Activated CD8-positive, alpha-beta T cell treated with anti-CD3 and anti-CD28 coated beads for 36 hours (primary cell): ENCODE measurements at regions not wholly inside any gene's neighbourhood (a gene's known extent, or its start where the extent isn't known, plus 50 kb on each side); places are given as distances from the start of the nearest gene placed in this dataset.
"Not testable (repeated sequence)": the region's sequence is repeated elsewhere in the genome, so short reads cannot be mapped to it uniquely, and the experiment has no call there.

Source experiments
- ATAC-seq: fragments of 200-7000 bp; cut with Tn5 transposase; one replicate; pipeline ENCODE4 v1.10.0; 2021; ENCODE audit warnings: mild to moderate bottlenecking, moderate library complexity
- CTCF ChIA-PET: fragments of 350-600 bp; sonication (Branson Sonifier 250); formaldehyde crosslinking; loops from one replicate; lab custom pipeline; 2021; ENCODE audit warnings: antibody characterized with exemption; lab: Charles Lee
- POLR2A ChIA-PET: fragments of 350-600 bp; sonication (Branson Sonifier 250); formaldehyde crosslinking; loops from one replicate; lab custom pipeline; 2021; ENCODE audit warnings: antibody characterized with exemption; lab: Charles Lee
- DNase-seq: peaks from one replicate; pipeline ENCODE4 v3.0.0-alpha.2; 2020
- H3K27ac Mint-ChIP-seq: one replicate; pipeline ENCODE4 v1.8.0; 2021; ENCODE audit warnings: mild to moderate bottlenecking, mixed read lengths
- H3K27me3 Mint-ChIP-seq: one replicate; pipeline ENCODE4 v1.8.0; 2021; ENCODE audit warnings: mixed read lengths
- H3K36me3 Mint-ChIP-seq: one replicate; pipeline ENCODE4 v1.8.0; 2021; ENCODE audit warnings: low read depth, mixed read lengths
- H3K4me1 Mint-ChIP-seq: one replicate; pipeline ENCODE4 v1.8.0; 2021; ENCODE audit warnings: low read depth, mixed read lengths
- H3K4me3 Mint-ChIP-seq: one replicate; pipeline ENCODE4 v1.8.0; 2021; ENCODE audit warnings: mild to moderate bottlenecking, moderate library complexity, mixed read lengths
- H3K9me3 Mint-ChIP-seq: one replicate; pipeline ENCODE4 v1.8.0; 2021; ENCODE audit warnings: mixed read lengths
- CTCF ChIP-seq: fragments of 200-600 bp; IDR thresholded peaks from one replicate; pipeline ENCODE4 v1.8.0; 2022; ENCODE audit warnings: antibody characterized with exemption, mild to moderate bottlenecking
- intact Hi-C: fragments of 100-400 bp; cut with micrococcal nuclease; formaldehyde crosslinking; loops from one replicate; pipeline ENCODE4 v1.10.0; 2022

DNA sequence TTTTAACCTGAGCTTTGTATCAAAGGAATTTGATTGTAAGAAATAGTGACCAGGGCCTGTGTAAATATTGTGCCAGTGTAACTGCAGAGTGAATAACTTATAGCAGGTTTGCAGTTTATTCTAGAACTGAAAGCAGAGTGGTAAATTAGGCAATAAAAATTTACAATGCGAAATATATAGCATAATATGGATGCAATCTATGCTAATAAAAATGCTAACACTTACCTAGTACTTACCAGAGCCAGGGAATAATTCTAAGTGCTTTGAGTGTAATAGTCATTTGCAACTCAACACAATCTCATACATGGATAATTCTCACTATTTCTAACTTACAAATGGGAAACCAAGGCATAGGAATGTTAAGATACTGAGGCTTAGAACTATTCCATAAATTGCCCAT, 303.4 kb downstream of the ISL1 start:
- Mint-ChIP-seq H3K27me3 (no peaks in the 10 kb centered on the region), H3K4me1 (no peaks in the 10 kb centered on the region), H3K9me3 (peaks cover 1% of the 10 kb centered on the region), H3K27ac (no peak overlapping the region), H3K4me3 (no peak overlapping the region), H3K36me3 (no peaks in the 10 kb centered on the region)
- DNase-seq (no peak), ATAC-seq (no peak)
- intact Hi-C loops = no loop called here
- no peak for TF ChIP-seq CTCF
- POLR2A ChIA-PET = no interaction called here
- CTCF ChIA-PET = no interaction called here

GRCh38 chr5:51691538-51692079, 308.4 kb downstream of the ISL1 start:
- no peak for DNase-seq
- H3K9me3 Mint-ChIP-seq = peaks cover 7% of the 10 kb centered on the region
- no peak overlapping the region for H3K27ac Mint-ChIP-seq
- TF ChIP-seq CTCF = no peak
- no peak overlapping the region for H3K4me3 Mint-ChIP-seq
- no peaks in the 10 kb centered on the region for H3K36me3 Mint-ChIP-seq
- intact Hi-C loops = no loop called here
- POLR2A ChIA-PET = interaction anchor here (0.6 kb wide), 1 partner anchor 661 kb away, joined by 3 read pairs; no protein-coding TSS in a partner anchor
- CTCF ChIA-PET = no interaction called here
- no peaks in the 10 kb centered on the region for H3K4me1 Mint-ChIP-seq
- ATAC-seq = no peak
- no peaks in the 10 kb centered on the region for H3K27me3 Mint-ChIP-seq

GRCh38 chr5:51694826-51695225, 311.6 kb downstream of the ISL1 start:
- no peak for TF ChIP-seq CTCF
- ATAC-seq (no peak), DNase-seq (no peak)
- no peak overlapping the region for H3K4me3 Mint-ChIP-seq
- H3K4me1 Mint-ChIP-seq = no peaks in the 10 kb centered on the region
- no peaks in the 10 kb centered on the region for H3K36me3 Mint-ChIP-seq
- ChIA-PET CTCF (no interaction called here), POLR2A (no interaction called here)
- H3K27me3 Mint-ChIP-seq = no peaks in the 10 kb centered on the region
- peaks cover 10% of the 10 kb centered on the region for H3K9me3 Mint-ChIP-seq
- intact Hi-C loops = no loop called here
- H3K27ac Mint-ChIP-seq = no peak overlapping the region

DNA sequence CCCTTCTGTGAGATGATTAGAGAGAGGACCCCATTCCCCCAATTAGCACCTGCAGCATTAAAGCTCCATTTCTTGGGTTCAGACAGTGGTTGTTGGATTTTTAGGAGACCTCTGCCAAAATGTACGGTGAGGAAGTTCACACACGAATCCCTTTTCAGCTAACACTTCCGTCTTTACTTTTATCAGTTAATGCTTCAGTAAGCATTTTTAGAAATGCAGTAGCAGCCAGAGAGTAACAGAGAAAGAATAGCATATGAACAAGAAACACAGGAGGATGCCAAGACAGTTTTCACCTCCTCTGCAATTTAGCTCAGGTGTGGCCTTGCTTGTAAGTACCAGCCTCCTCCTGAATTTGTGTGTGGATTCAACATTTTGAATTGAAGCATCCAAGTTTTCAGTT, 312.9 kb downstream of the ISL1 start:
- Mint-ChIP-seq H3K36me3 (no peaks in the 10 kb centered on the region), H3K27me3 (no peaks in the 10 kb centered on the region), H3K9me3 (peaks cover 17% of the 10 kb centered on the region), H3K27ac (no peak overlapping the region), H3K4me1 (no peaks in the 10 kb centered on the region), H3K4me3 (no peak overlapping the region)
- DNase-seq (no peak), ATAC-seq (no peak)
- intact Hi-C loops = no loop called here
- ChIA-PET POLR2A (no interaction called here), CTCF (no interaction called here)
- TF ChIP-seq CTCF = no peak

GRCh38 chr5:51702046-51702445, 318.8 kb downstream of the ISL1 start:
- peaks cover 13% of the 10 kb centered on the region for H3K9me3 Mint-ChIP-seq
- CTCF ChIA-PET, H3K4me1 Mint-ChIP-seq, intact Hi-C loops, POLR2A ChIA-PET, H3K4me3 Mint-ChIP-seq, DNase-seq, H3K27me3 Mint-ChIP-seq, H3K36me3 Mint-ChIP-seq, ATAC-seq, H3K27ac Mint-ChIP-seq: not testable (repeated sequence)

- Mint-ChIP-seq H3K9me3 (peaks cover 12% of the 10 kb centered on the region), H3K4me3 (no peak overlapping the region), H3K4me1 (no peaks in the 10 kb centered on the region), H3K27ac (no peak overlapping the region), H3K36me3 (no peaks in the 10 kb centered on the region), H3K27me3 (no peaks in the 10 kb centered on the region)
- intact Hi-C loops = no loop called here
- ChIA-PET POLR2A (no interaction called here), CTCF (no interaction called here)
- TF ChIP-seq CTCF = no peak
- ATAC-seq = no peak
- DNase-seq = no peak
Observed at GRCh38 chr5:51712201-51712600, 329.0 kb downstream of the ISL1 start.

DNA sequence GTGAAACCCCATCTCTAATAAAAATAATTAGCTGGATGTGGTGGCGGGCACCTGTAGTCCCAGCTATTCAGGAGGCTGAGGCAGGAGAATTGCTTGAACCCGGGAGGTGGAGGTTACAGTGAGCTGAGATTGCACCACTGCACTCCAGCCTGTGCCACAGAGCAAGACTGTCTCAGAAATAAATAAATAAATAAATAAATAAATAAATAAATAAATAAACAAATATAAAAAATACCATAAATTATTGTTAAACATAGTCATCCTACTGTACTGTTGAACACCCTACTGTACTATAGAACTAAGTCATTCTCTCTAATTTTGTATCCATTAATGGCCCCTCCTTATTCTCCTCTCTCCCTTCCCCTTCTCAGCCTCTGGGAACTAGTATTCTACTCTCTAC, 332.2 kb downstream of the ISL1 start:
- CTCF ChIA-PET, intact Hi-C loops, H3K27ac Mint-ChIP-seq, ATAC-seq, H3K36me3 Mint-ChIP-seq, DNase-seq, H3K27me3 Mint-ChIP-seq, H3K9me3 Mint-ChIP-seq, H3K4me1 Mint-ChIP-seq, H3K4me3 Mint-ChIP-seq: not testable (repeated sequence)
- POLR2A ChIA-PET = interaction anchor here (0.6 kb wide), 1 partner anchor 238 kb away, joined by 4 read pairs; no protein-coding TSS in a partner anchor
